GM12878 (cell line): ENCODE measurements at regions not wholly inside any gene's neighbourhood (a gene's known extent, or its start where the extent isn't known, plus 50 kb on each side); places are given as distances from the start of the nearest gene placed in this dataset.

Experiments used
- ATAC-seq: fragments of 200-7000 bp; cut with Tn5 transposase; 3 replicates; pipeline ENCODE4 v1.9.1; 2020; ENCODE audit warnings: mild to moderate bottlenecking, moderate library complexity
- BruUV-seq: library from RNA; stranded (reverse); fragments of 400-500 nt; replicated peaks from 2 replicates; lab custom pipeline; 2021; lab: Mats Ljungman, UMichigan
- CTCF ChIA-PET: fragments of 300-600 bp; sonication (Branson Sonifier 250); formaldehyde crosslinking; extraction: SDS; loops from one replicate; lab custom pipeline; 2021; ENCODE audit warnings: inconsistent platforms; lab: Yijun Ruan, JAX
- POLR2A ChIA-PET: fragments of 350-600 bp; formaldehyde crosslinking; extraction: SDS; loops from one replicate; lab custom pipeline; 2021; ENCODE audit warnings: inconsistent platforms; lab: Charles Lee
- RAD21 ChIA-PET: fragments of 300-600 bp; sonication (Branson Sonifier 250); formaldehyde crosslinking; loops from one replicate; lab custom pipeline; 2023; ENCODE audit warnings: antibody characterized with exemption; ENCODE audit not compliant: unreplicated experiment; lab: Charles Lee
- SMC1A ChIA-PET: fragments of 300-600 bp; sonication (Branson Sonifier 250); formaldehyde crosslinking; loops from one replicate; lab custom pipeline; 2023; ENCODE audit not compliant: unreplicated experiment, uncharacterized antibody; lab: Charles Lee
- DNase-seq: peaks from one replicate; pipeline ENCODE4 v3.0.0-alpha.2; 2011; ENCODE audit warnings: low read depth, low spot score
- FAIRE-seq: peaks from 3 replicates; lab custom pipeline; 2011; peaks lifted over from hg19 to GRCh38; lab: Jason Lieb, UNC
- H2AFZ ChIP-seq: 2 replicates; pipeline ENCODE4 v1.6.0; 2011; ENCODE audit warnings: low read depth, low read length, control low read depth; ENCODE audit not compliant: control insufficient read depth
- H3K27ac ChIP-seq: 2 replicates; pipeline ENCODE4 v1.5.1; 2011; ENCODE audit warnings: control low read depth; ENCODE audit not compliant: control insufficient read depth, insufficient read depth
- H3K27me3 ChIP-seq, 2 experiments: replicated peaks in 1 of 2; 2 replicates each; pipeline versions ENCODE4 v1.6.0 to v1.6.1; 2011; ENCODE audit warnings: low read length in 1 of 2; ENCODE audit not compliant: control insufficient read depth in 2 of 2, insufficient read depth in 2 of 2
- H3K36me3 ChIP-seq, 2 experiments: 2 replicates each; pipeline ENCODE4 v1.5.1; 2011; ENCODE audit warnings: low read length in 1 of 2; ENCODE audit not compliant: control insufficient read depth in 2 of 2, insufficient read depth in 2 of 2
- H3K4me1 ChIP-seq: 2 replicates; pipeline ENCODE4 v1.6.1; 2011; ENCODE audit warnings: mild to moderate bottlenecking, low read length, moderate library complexity, mixed read lengths; ENCODE audit not compliant: control insufficient read depth, insufficient read depth
- H3K4me2 ChIP-seq: 2 replicates; pipeline ENCODE4 v1.6.0; 2011; ENCODE audit warnings: control low read depth; ENCODE audit not compliant: control insufficient read depth, insufficient read depth
- H3K4me3 ChIP-seq: fragments of 200-600 bp; sonication (generic); 2 replicates; pipeline ENCODE4 v1.5.1; 2016
- H3K79me2 ChIP-seq: 2 replicates; pipeline ENCODE4 v1.6.0; 2011; ENCODE audit warnings: low read length; ENCODE audit not compliant: control insufficient read depth, insufficient read depth
- H3K9ac ChIP-seq: 2 replicates; pipeline ENCODE4 v1.8.0; 2011; ENCODE audit warnings: low read length, control low read depth, mixed read lengths; ENCODE audit not compliant: control insufficient read depth, insufficient read depth
- H3K9me3 ChIP-seq: replicated peaks from 3 replicates; pipeline ENCODE4 v1.5.1; 2011; ENCODE audit warnings: mild to moderate bottlenecking, low read length; ENCODE audit not compliant: control insufficient read depth, insufficient read depth
- H4K20me1 ChIP-seq: 2 replicates; pipeline ENCODE4 v1.6.0; 2011; ENCODE audit not compliant: control insufficient read depth, insufficient read depth
- CBFB ChIP-seq: IDR thresholded peaks from 2 replicates; pipeline ENCODE4 v1.6.1; 2016; ENCODE audit warnings: antibody characterized with exemption, low read depth
- CBX3 ChIP-seq: fragments of 200-600 bp; sonication (generic); IDR thresholded peaks from 2 replicates; pipeline ENCODE4 v1.6.1; 2016; ENCODE audit warnings: low read depth, borderline replicate concordance
- CEBPB ChIP-seq, 2 experiments: fragments of 150-350 bp in 1 of 2; IDR thresholded peaks; 2 replicates each; pipeline ENCODE4 v1.6.1; 2012 to 2014; ENCODE audit warnings: low read depth in 2 of 2, low read length in 2 of 2, borderline replicate concordance in 1 of 2, inconsistent platforms in 1 of 2
- GABPA ChIP-seq: IDR thresholded peaks from 2 replicates; pipeline ENCODE4 v1.6.1; 2014; ENCODE audit warnings: antibody characterized with exemption, low read depth, mild to moderate bottlenecking, inconsistent platforms
- HDGF ChIP-seq: fragments of 450-650 bp; IDR thresholded peaks from 2 replicates; pipeline ENCODE4 v1.6.1; 2016; ENCODE audit warnings: antibody characterized with exemption
- IKZF1 ChIP-seq: fragments of 450-650 bp; conservative IDR thresholded peaks from 2 replicates; pipeline ENCODE4 v1.6.1; 2017; ENCODE audit warnings: antibody characterized with exemption, mild to moderate bottlenecking
- IRF3 ChIP-seq: fragments of 450-650 bp; IDR thresholded peaks from 2 replicates; pipeline ENCODE4 v1.6.1; 2014; ENCODE audit warnings: mild to moderate bottlenecking
- KDM1A ChIP-seq: fragments of 200-600 bp; sonication (generic); IDR thresholded peaks from 2 replicates; pipeline ENCODE4 v1.6.1; 2016; ENCODE audit warnings: borderline replicate concordance
- MEF2A ChIP-seq: IDR thresholded peaks from 2 replicates; pipeline ENCODE4 v1.6.1; 2011; ENCODE audit warnings: low read depth, mild to moderate bottlenecking, low read length, moderate library complexity; ENCODE audit not compliant: insufficient read depth
- MXI1 ChIP-seq: fragments of 150-350 bp; IDR thresholded peaks from 2 replicates; pipeline ENCODE4 v1.6.1; 2011; ENCODE audit warnings: low read depth, mild to moderate bottlenecking, inconsistent platforms, low read length, improper control_type of control experiment
- NFXL1 ChIP-seq: fragments of 450-650 bp; IDR thresholded peaks from 2 replicates; pipeline ENCODE4 v1.6.1; 2017; ENCODE audit warnings: antibody characterized with exemption, mild to moderate bottlenecking, borderline replicate concordance
- PAX8 ChIP-seq: fragments of 450-650 bp; IDR thresholded peaks from 2 replicates; pipeline ENCODE4 v1.6.1; 2017; ENCODE audit warnings: mild to moderate bottlenecking, moderate library complexity
- POLR2A ChIP-seq: IDR thresholded peaks from 2 replicates; pipeline ENCODE4 v1.6.1; 2011; ENCODE audit warnings: low read depth, mild to moderate bottlenecking, low read length
- RELB ChIP-seq: fragments of 450-650 bp; IDR thresholded peaks from 2 replicates; pipeline ENCODE4 v1.6.1; 2017; ENCODE audit warnings: low read depth, mild to moderate bottlenecking, moderate library complexity
- RFX5 ChIP-seq: IDR thresholded peaks from 2 replicates; pipeline ENCODE4 v1.6.1; 2011; ENCODE audit warnings: low read depth, low read length, improper control_type of control experiment
- SMC3 ChIP-seq: IDR thresholded peaks from 2 replicates; pipeline ENCODE4 v1.6.1; 2011; ENCODE audit warnings: low read length, improper control_type of control experiment, borderline replicate concordance
- SPI1 ChIP-seq: IDR thresholded peaks from 2 replicates; pipeline ENCODE4 v1.6.1; 2011; ENCODE audit warnings: low read depth, mild to moderate bottlenecking, low read length, moderate library complexity, borderline replicate concordance; ENCODE audit not compliant: insufficient read depth
- SREBF1 ChIP-seq: IDR thresholded peaks from 2 replicates; pipeline ENCODE4 v1.6.1; 2012; ENCODE audit warnings: mild to moderate bottlenecking, low read length
- TARDBP ChIP-seq: IDR thresholded peaks from 2 replicates; pipeline ENCODE4 v1.6.1; 2016; ENCODE audit warnings: borderline replicate concordance
- ZNF24 ChIP-seq: fragments of 450-650 bp; IDR thresholded peaks from 2 replicates; pipeline ENCODE4 v1.6.1; 2017; ENCODE audit warnings: antibody characterized with exemption, mild to moderate bottlenecking
- WGBS: methylation state at CpG from one replicate; pipeline ENCODE4 v1.1.6; 2016; ENCODE audit warnings: low lambda C conversion rate; ENCODE audit not compliant: insufficient replicate concordance, insufficient coverage; ENCODE audit errors: missing lambda C conversion rate; 5-methylcytosine and 5-hydroxymethylcytosine counted together
- in situ Hi-C: fragments of 300-500 bp; cut with MboI; formaldehyde crosslinking; loops from 9 replicates; pipeline ENCODE4 v1.14.3; 2018; ENCODE audit warnings: mixed read lengths
- intact Hi-C: fragments of 100-400 bp; cut with micrococcal nuclease; formaldehyde crosslinking; loops from one replicate; pipeline ENCODE4 v1.14.2; 2022; ENCODE audit not compliant: unreplicated experiment

DNA sequence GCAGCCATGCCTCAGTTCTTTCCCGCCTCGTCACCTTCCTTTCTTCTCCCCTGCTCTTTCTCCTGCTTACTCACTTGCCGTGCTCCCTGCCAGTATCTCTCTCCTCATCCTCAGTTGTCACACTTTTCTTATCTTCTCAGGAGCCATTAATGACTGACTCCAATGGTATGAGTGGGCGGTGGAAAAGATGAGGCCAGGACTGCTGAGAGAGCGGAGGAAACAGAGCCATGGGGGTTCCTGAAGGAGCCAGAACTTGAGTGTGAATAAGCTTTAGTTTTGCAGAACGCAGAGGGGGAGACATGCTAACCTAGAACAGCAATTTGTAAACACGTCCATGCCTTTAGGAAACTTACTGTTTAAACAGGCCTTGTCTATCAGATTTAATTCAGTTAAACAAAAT lies 126.5 kb downstream of the CHIC2 start:
- ChIA-PET POLR2A (no interaction called here), CTCF (no interaction called here), SMC1A (interaction anchor here (1.1 to 1.4 kb wide), 2 partner anchors 8 to 276 kb away, joined by 4 read pairs; no protein-coding TSS in a partner anchor), RAD21 (no interaction called here)
- intact Hi-C loops = no loop called here
- H4K20me1 ChIP-seq = no peaks in the 10 kb centered on the region
- DNase-seq (no peak), ATAC-seq (no peak), FAIRE-seq (no peak)
- no peak overlapping the region for H3K9ac ChIP-seq
- no peaks in the 10 kb centered on the region for H3K4me1 ChIP-seq
- WGBS = 39% methylated on average over 7 of the region's 7 CpGs
- no peak overlapping the region for H2AFZ ChIP-seq
- no TSS peak for BruUV-seq
- no peaks in the 10 kb centered on the region for H3K9me3 ChIP-seq
- H3K27me3 ChIP-seq = no peaks in the 10 kb centered on the region
- TF ChIP-seq CEBPB (IDR thresholded peaks at IDR 0.05; ENCODE audit: borderline replicate concordance in 1 of 2, low read depth in 2 of 2, low read length in 2 of 2) (no peak), HDGF (no peak), IKZF1 (no peak), SPI1 (no peak), IRF3 (no peak), MEF2A (no peak), PAX8 (no peak), CBFB (no peak), POLR2A (no peak), ZNF24 (no peak), MXI1 (no peak), KDM1A (no peak), SMC3 (no peak), NFXL1 (no peak), SREBF1 (no peak), TARDBP (no peak), CBX3 (no peak), RFX5 (no peak), GABPA (no peak), RELB (no peak)
- no peaks in the 10 kb centered on the region for H3K36me3 ChIP-seq
- in situ Hi-C loops = no loop called here
- H3K4me2 ChIP-seq = no peak overlapping the region
- H3K79me2 ChIP-seq = no peaks in the 10 kb centered on the region
- H3K27ac ChIP-seq = no peak overlapping the region
- H3K4me3 ChIP-seq = no peak overlapping the region
